ENCODE measurements at regions not wholly inside any gene's neighbourhood (a gene's known extent, or its start where the extent isn't known, plus 50 kb on each side); places are given as distances from the start of the nearest gene placed in this dataset.
A peak's percentile ranks its signal among the peaks of the same experiment; 100 is the strongest.

DNA sequence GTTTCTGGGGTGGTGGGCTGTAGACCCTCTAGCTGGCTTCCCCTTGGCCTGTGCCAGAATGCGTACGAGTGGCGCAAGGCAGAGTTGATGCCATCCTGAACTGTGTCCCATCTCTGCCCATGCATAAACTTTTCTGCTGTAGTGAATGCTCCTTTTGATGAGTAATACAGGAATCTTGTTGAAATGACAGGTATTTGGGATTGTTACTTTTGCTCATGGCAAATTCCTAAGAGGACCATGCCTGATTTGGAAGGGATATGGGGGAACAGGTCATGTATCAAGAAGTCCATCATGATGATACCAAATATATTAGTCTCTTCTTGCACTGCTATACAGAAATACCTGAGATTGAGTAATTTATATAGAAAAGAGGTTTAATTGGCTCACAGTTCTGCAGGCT is 648.0 kb downstream of the SLC4A3 start:
- H3K27ac ChIP-seq = no peak overlapping the region
- H3K27me3 ChIP-seq = no peaks in the 10 kb centered on the region
- H3K9me3 ChIP-seq = no peaks in the 10 kb centered on the region
- no peak overlapping the region for H3K4me3 ChIP-seq
- intact Hi-C loops (cut with DNase I) = no loop called here
- WGBS, 2 donors = 88% methylated on average over 3 of the region's 3 CpGs; no CpG with 5 or more reads in 1 of the 2 donors
- DNase-seq = no peak
- H3K36me3 ChIP-seq = no peaks in the 10 kb centered on the region
- TF ChIP-seq POLR2A (IDR thresholded peaks at IDR 0.05) = no peak
- TF ChIP-seq, protein P1, sequence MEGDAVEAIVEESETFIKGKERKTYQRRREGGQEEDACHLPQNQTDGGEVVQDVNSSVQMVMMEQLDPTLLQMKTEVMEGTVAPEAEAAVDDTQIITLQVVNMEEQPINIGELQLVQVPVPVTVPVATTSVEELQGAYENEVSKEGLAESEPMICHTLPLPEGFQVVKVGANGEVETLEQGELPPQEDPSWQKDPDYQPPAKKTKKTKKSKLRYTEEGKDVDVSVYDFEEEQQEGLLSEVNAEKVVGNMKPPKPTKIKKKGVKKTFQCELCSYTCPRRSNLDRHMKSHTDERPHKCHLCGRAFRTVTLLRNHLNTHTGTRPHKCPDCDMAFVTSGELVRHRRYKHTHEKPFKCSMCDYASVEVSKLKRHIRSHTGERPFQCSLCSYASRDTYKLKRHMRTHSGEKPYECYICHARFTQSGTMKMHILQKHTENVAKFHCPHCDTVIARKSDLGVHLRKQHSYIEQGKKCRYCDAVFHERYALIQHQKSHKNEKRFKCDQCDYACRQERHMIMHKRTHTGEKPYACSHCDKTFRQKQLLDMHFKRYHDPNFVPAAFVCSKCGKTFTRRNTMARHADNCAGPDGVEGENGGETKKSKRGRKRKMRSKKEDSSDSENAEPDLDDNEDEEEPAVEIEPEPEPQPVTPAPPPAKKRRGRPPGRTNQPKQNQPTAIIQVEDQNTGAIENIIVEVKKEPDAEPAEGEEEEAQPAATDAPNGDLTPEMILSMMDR (IDR thresholded peaks at IDR 0.05) = no peak
- H3K4me1 ChIP-seq = peaks cover 9 to 47% (median 15%) of the 10 kb centered on the region in 3 donors

DNA sequence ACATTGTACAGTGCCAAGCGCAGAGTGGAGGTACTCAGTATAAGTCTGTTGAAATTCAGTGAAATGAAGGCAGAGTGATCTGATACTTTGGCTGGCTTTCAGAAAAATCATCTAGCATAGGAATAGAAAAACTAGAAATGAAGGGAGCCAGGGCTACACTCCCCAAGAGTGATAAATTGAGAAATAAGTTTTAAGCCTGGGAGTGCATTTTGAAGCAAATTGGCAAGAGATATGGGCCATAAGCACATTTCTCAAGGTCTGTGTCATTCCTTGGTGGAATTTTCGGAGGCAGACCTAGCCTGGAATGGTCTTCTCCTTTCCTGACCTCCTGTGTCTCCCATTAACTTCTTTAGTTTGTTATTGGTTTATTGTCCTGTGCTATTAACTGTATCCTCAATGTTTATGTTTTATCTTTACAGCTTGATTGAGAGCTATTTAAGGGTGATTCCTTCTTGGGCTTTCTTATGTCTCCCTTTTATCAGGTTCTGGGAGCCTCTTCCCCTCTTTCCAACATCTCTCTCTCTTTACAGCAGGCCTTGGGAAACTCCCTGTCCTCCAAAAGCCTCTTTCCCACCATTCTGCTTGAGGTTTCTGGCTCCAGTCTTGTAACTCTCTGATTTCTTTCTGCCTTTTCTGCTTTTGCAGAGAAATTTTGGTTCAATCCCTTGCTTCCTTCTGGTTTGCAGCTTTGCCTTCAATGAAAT is 649.5 kb downstream of the SLC4A3 start:
- no peaks in the 10 kb centered on the region for H3K36me3 ChIP-seq
- peaks cover 9 to 48% (median 15%) of the 10 kb centered on the region in 3 donors for H3K4me1 ChIP-seq
- H3K4me3 ChIP-seq = no peak overlapping the region
- H3K9me3 ChIP-seq = no peaks in the 10 kb centered on the region
- H3K27me3 ChIP-seq = no peaks in the 10 kb centered on the region
- no peak for DNase-seq
- TF ChIP-seq POLR2A (IDR thresholded peaks at IDR 0.05) = no peak
- TF ChIP-seq, protein P1 (IDR thresholded peaks at IDR 0.05) = no peak
- H3K27ac ChIP-seq = peak overlapping the region in 3 of 4 donors; percentile 24 to 49 (median 39)
- intact Hi-C loops (cut with DNase I) = no loop called here
- WGBS, 2 donors = 56% methylated on average over 2 of the region's 2 CpGs

DNA sequence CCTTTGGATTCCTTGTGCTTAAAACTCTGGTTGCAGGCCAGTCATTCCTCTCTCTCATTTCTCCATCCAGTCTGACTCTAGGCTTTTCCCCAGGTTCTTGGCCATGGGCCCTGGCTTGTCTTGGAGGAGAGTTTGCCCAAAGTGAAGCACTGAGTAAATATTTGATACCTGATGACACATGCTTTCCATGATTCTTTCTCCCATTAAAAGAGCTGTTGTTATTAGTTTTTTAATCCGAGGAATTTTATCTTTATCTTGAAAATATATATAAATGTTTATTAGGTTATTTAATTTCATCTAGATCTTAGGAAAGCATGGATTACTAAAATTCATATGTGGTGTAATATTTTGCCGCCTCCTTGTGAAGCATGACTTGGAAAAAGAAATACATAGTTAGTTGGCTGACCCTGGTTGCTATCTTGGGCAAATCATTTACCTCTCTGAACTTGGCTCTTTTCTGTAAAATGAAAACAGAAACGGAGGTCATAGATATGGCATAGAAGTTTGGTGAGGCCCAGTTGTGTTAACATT is 650.1 kb downstream of the SLC4A3 start:
- TF ChIP-seq, protein P1 (IDR thresholded peaks at IDR 0.05) = no peak
- no peak for TF ChIP-seq POLR2A (IDR thresholded peaks at IDR 0.05)
- DNase-seq = no peak
- H3K4me1 ChIP-seq = peaks cover 9 to 43% (median 15%) of the 10 kb centered on the region in 3 donors
- no peak overlapping the region for H3K4me3 ChIP-seq
- peak overlapping the region in 3 of 4 donors; percentile 24 to 49 (median 39) for H3K27ac ChIP-seq
- WGBS, 2 donors = 23 to 27% methylated on average over 3 of the region's 3 CpGs
- H3K36me3 ChIP-seq = no peaks in the 10 kb centered on the region
- no peaks in the 10 kb centered on the region for H3K27me3 ChIP-seq
- intact Hi-C loops (cut with DNase I) = no loop called here
- H3K9me3 ChIP-seq = no peaks in the 10 kb centered on the region

DNA sequence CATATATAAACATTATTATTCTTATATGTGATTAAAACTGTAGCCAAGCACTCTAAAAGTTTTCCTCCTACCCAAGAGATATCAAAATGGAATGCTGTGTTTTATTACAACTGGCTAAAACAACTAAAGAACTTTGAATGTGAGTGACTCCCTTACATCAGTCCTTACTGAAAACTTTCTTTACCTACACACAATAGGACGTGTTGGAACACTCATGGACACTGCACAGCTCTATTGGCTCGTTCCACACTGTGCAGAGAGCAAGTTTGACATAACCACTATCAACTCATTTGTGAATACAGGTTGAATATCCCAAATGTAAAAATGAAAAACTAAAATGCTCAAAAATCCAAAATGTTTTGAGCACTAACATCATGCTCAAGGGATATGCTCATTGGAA is 650.6 kb downstream of the SLC4A3 start:
- Histone ChIP-seq H3K27ac (peak overlapping the region in 3 of 4 donors; percentile 24 to 49 (median 39)), H3K36me3 (no peaks in the 10 kb centered on the region), H3K9me3 (no peaks in the 10 kb centered on the region), H3K27me3 (no peaks in the 10 kb centered on the region), H3K4me3 (no peak overlapping the region), H3K4me1 (peaks cover 9 to 43% (median 15%) of the 10 kb centered on the region in 3 donors)
- DNase-seq = no peak
- intact Hi-C loops (cut with DNase I) = no loop called here
- 12 to 21% methylated on average over 2 of the region's 2 CpGs for WGBS, 2 donors
- TF ChIP-seq, protein P1 (IDR thresholded peaks at IDR 0.05) = no peak
- TF ChIP-seq POLR2A (IDR thresholded peaks at IDR 0.05) = no peak

DNA sequence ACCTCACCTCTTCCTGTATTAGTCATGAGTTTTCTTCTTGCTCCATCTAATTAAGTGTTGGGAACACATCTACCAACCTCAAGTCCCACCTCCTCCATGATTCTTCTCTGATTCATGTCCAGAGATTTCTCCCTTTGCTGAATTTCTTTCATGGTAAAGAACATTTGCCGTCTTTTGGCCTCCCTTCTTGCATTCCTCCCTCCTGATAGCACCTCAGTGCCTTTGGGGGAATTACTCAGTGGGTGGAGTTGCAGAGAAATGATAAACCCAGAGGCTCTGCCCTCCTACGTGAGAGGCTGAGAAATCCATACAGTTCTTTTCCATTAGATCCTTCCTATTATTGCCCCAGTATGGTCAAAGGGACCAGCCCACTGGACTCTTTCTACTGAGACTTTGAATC is 651.9 kb downstream of the SLC4A3 start:
- peak overlapping the region in 3 of 4 donors; percentile 58 to 63 (median 62) for H3K27ac ChIP-seq
- intact Hi-C loops (cut with DNase I) = no loop called here

More for the DNA sequence above, 651.9 kb downstream of the SLC4A3 start:
- Histone ChIP-seq H3K36me3 (no peaks in the 10 kb centered on the region), H3K4me3 (no peak overlapping the region), H3K9me3 (no peaks in the 10 kb centered on the region), H3K4me1 (peaks cover 9 to 43% (median 15%) of the 10 kb centered on the region in 3 donors), H3K27me3 (no peaks in the 10 kb centered on the region)
- 28 to 47% methylated on average over 2 of the region's 2 CpGs for WGBS, 2 donors
- TF ChIP-seq POLR2A (IDR thresholded peaks at IDR 0.05) = no peak
- TF ChIP-seq, protein P1 (IDR thresholded peaks at IDR 0.05) = no peak
- DNase-seq = no peak
